NCI-H69 (cell line): ENCODE measurements at regions not wholly inside any gene's neighbourhood (a gene's known extent, or its start where the extent isn't known, plus 50 kb on each side); places are given as distances from the start of the nearest gene placed in this dataset.

Source experiments
- DNase-seq: peaks from one replicate; lab custom pipeline; 2025; lab: John Stamatoyannopoulos, UW

DNA sequence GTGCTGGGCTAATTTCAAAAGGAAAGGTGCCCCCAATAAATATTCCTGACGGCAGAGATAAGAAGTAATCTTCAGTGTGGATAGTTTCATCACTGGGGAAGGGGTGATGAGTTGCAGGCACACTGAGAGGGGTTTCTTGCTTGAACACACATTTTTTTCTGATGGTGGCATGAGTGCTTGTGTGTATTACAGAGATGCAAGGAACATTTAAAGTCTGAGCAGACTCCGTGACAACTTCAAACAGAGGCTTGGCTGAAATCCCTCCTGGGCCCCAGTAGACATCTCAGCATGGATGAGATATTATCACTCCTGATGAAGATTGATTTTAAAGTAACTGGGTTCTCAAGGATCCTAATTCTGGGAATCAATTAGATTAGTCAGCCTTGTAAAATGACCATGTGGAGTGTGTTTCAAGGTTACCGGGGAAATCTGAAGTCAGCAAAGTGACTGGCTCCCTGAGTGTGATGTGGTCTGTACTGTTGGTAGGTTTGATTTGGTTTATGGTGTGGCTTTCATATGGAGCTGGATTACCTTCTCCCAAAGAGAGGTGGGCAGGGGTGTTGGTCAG is 435.8 kb upstream of the EEF2KMT start:
- DNase-seq: no peak

DNA sequence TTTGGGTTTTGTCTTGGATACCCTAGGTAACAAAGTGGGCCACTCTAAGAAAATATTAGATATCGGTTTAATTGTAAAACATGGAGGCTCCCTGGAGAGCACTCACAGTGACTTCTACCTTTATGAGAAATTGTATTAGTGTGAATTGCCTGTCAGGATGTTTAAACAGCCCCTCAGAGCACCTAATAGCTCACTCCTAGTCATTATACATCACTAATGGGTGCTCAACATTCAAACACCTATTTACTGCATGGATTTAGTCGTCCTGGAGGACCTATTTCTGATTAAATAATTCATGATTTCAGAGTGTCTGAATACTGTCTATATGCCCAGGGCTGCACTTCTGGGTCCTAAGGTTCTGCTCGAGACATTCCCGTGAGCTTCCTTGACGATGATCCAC is 430.2 kb upstream of the EEF2KMT start:
- DNase-seq: no peak

DNA sequence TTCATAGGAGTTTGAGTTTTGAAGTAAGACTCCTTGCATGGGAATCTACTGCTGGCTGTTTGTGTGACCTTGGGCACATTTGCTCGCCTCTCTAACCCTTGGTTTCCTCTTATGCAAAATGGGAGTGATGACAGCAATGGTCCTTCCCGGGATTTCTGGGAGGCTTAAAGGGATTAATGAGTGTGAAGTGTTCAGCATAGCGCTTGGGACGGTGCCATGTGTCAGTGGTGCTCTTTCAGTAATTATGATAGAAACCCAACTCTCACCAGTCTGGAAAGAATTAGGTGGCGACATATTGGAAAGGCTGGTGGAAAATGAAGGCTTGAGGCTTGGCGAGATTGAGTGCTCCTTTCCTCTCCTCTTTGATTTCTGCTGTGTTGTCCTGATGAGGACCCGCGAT is 429.2 kb upstream of the EEF2KMT start:
- no peak for DNase-seq

DNA sequence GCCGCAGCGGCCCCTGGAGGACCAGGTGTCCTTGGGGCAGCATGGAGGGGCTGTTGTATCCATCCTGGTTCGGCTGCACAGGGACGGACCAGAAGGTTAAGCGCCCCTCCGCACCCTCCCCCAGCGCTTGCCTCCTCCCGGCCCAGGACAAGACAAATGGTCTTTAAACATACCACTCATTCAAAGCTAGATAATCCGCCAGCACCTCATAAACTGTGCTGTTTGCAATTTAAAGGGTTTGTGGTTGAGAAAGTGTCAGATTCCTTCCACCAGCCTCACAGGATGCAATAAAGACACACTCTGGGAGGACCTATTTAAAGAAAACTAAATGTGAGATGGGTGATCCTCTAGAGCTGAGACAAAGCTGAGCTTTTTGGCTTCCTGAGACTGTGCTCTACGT is 426.2 kb upstream of the EEF2KMT start:
- no peak for DNase-seq

DNA sequence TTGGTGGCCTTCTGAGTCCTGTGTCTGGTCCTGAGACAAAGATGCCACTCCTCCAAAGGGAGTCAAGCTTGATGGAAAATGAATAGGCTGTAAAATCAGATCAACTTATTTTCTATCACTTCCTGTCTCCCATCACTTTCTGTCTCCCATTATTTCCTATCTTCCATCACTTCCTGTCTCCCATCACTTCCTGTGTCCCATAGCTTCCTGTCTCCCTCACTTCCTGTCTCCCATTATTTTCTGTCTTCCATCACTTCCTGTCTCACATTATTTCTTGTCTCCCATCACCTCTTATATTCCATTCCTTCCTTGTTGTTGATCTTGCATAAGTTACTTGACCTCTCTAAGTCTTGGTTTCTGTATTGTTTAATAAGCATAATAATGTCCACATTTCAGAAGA is 418.5 kb upstream of the EEF2KMT start:
- DNase-seq: no peak

DNA sequence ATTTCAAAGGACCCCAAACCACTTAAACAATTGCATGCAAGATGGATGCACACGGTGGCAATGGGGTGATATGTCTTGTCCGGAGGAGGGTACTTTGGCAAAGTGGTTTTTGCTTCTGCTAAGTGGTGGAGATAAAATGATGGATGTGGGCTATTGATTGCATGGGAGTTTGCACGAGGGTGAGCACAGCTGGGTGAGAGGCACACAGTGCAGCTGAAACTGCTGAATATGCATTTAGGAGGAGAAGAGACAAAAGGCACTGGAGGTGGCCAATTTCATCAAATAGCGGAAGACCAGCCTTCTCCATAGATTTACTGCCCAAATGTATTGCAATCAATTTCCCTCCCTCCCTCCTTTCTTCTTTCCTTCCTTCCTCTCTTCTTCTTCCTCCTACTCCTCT is 414.4 kb upstream of the EEF2KMT start:
- no peak for DNase-seq

DNA sequence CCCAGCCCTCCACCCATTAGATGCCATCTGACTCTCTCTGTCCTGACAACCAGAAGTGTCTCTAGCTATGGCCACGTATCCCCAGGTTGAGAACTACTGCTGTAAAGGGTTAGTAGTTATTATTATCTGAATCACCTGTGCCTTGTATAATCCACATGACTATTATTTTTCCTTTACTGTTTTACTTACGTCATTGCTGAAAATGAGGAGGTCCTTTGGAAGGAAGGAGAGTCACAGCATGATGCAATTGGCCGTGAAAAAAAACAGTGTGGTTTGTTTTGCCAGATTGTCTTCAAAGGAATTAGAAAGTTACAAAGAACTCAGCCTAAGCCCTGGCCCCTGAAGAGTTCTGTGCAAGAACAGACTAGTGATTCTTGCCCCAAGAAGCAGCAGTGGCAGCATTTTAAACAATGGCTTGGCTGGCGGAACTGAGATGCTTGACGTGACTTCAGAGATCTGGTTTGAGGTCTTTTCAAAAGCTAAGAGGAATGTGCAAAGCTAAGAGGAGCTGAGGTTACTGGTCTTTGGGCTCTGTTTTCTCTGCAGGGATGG is 413.3 kb upstream of the EEF2KMT start:
- no peak for DNase-seq

DNA sequence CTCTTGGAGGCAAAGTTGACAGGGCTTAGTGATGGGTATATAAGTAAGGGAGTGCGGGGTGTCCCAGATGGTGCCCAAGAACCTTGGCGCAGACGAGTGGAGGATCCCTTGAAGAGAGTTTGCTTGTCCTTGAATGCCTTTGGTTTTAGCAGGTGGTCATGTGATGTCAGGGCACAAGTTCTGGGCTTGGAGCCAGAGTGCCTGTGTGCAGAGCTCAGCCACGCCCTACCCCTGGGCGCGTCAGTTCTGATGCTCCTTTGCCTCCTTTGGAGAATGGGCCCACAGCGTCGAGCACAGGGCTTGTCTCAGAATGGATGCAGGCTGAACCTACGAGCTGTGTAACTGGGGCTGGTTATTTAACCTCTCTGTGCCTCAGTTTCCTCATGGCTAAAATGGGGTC is 412.2 kb upstream of the EEF2KMT start:
- peak; percentile 15 for DNase-seq

DNA sequence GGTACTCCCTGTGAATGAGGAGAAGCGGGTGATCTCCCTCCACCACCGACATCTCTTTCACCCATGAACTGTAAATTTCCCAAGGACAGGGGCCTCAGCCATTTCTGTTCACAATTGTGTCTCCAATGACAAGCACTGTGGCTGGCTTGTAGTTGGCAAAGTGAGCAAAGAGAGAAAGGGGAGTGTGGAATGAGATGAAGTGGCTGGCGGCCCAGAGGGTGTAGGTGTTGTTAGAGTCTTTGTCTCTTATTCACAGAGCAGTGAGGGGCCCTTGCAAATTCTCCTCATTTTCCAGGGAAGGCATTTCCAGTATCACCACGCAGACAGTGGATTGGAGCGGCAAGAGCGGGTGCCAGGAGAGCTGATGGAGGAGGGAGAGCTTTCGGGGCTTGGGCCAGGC is 411.7 kb upstream of the EEF2KMT start:
- no peak for DNase-seq

DNA sequence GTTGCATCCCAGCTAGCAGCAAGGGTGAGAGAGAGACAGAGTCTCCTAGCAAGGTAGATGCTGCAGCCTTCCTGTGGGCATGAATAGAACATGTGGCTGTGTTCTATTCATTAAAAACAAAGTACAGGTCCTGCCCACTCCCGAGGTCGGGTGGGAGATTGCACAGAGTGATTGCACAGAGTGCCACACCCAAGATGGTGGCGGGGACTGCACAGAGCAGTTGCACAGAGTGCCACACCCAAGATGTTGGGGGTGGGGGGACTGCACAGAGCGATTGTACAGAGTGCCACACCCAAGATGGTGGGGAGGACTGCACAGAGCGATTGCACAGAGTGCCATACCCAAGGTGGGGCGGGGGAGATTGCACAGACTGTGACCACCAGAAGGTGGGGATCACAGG is 410.8 kb upstream of the EEF2KMT start:
- DNase-seq: no peak

DNA sequence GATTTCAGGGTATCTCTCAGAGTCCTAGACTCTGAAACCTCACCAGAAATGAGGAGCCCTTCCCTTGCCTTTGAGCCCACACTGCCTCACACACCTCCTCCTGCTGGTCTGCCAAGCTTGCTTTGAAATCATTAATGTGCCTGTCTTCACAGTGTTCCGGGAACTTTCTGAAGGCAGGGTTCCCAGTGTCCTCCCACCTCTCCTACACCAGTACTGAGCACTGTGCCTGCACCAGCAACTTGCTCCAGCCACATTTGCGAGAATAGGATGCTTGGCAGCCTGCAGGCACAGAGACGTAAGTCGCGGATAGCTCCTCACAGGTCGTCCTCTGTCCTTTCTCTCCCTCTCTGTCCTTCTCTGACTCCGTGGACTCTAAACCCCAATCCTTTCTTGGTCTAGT is 408.4 kb upstream of the EEF2KMT start:
- DNase-seq: no peak

DNA sequence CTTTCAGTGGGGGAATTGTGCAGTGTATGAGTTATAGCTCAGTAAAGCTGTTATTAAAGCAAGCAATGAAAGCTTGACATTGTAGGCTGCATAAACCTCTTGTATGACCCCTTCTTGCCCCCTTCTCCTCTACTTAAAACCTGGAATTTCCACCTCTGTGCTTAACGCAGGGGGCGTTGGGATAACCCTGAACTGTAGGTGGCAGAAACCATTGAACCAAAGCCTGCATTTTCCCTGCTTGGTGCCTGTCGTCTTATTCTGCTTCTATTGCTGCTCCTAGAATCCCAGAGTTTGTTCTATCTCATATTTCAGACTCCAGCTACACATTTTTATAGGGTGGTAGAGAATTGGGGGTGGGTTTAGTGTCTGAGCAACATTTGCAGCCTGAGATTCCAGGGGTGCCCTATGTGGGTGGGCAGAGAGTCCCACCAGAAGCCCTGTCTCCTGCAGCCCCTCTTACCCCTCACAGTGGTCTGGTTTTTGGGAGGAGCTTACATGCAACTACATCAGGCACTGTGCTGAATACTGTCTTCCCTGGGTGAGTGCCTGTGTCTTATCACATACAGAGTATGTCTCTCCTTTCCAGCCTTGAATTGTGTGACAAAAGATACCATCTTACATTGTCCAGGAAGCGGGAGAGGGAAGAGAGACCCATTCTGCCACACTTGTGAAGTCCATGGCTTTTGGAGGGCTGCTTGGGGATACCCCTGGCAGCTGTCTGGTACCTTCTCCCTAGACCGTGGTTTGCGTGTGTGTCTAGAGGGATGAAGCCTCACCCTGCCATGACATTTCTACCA is 407.7 kb upstream of the EEF2KMT start:
- DNase-seq: no peak

DNA sequence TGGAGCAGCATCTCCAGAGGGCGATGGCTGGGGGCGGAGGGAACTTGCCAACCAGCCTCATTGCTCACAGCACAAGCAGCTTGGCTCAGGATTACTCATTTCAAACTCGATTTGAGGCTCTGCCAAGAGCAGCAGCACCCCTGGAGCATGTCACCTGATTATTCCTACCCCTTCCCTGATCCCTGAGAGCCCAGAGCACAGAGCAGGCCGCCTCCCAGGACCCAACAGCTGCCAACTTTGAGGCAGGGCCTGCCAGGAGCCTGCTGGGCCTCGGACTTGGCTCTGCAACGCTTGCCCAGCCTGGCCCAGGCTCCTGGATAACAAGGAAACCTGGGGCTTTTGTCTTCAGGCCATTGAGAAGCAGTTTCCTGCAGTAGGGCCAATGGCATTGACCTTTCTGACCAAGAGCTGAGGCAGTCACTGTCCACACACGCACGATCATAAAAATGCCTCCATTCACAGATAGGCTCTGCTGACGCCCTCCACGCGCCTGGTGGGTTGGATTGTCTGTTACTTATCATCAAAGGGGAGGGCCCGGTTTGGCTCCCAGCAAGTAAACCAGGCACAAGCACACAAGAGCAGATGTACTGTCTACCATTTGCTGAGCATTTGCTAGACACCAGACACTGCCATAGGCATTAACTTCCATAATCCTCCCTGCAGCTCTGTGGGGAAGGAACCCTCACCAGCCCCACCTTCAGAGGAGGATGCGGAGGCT is 406.6 kb upstream of the EEF2KMT start:
- DNase-seq: no peak

DNA sequence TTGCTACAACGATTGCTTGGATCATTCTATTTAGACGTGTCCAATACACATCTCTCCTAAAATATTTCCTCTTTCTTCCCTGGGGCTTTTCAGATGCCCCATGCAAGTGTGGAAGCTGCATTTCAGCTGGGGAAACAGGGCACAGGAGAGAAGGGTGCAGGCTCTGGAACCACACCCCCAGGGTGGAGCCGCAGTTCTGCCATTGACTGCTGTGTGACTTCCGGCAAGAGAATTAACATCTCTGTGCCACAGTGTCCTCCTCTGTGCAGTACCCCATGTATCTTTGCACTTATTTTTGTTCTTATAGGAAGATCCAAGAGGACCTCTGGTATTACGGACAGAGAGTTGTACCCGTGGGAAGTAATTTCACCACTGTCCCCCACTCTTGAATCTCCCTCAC is 405.3 kb upstream of the EEF2KMT start:
- no peak for DNase-seq

DNA sequence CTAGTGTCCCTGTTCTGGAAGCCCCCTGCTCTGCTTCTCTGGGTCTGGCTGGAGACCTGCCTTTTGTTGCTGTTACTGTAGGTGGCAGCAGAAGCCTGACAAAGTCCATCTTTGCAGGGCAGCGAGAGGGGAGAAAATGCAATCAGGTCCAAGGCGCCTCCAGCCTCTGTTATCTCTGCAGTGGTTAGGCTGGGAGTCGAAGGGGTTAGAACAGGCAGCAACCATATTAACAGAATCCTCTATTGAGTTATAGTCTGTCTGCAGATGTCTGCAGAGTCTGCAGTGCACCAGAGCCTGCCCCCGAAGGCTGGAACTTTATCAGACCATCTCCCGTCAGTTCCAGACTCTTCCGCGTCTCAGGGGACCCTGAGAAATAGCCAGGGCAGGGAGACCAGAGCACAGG is 404.9 kb upstream of the EEF2KMT start:
- DNase-seq: peak; percentile 10

DNA sequence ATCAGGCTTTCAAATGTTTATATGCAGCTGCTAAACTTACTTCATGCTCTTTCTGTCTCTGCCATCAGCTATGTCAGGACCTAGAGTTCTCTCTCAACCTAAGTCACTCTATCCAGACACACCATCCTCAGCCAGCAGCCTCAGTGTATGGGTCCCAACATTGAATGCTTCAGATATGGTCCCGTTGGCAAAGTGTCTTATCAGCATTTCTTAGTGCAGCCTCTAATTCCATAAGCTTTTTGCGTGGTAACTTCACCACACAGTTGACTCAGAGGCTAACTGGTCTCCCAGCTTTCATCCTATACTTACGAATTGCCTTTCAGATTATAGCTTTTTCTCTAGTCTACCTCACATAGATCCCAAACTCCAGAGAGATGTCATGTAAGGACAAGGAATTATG is 402.9 kb upstream of the EEF2KMT start:
- DNase-seq: no peak

DNA sequence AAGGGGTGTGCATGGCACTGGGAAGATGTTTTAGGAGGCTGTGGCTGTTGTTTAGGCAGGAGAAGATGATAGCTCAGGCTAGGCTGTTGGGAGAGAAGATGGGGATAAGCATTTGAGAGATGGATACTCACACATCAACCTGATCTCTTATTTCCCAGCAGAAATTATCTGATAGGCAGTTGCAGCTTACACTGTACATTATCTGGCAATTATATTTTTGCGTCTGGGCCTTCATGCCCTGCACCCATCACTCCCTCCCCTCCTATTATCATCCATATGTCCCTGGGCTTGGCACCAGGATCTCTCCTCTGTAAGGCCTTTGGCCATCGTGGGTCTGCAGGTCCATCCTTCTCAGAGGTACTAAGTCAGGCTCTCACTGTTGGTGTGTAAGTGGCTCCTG is 401.0 kb upstream of the EEF2KMT start:
- DNase-seq: no peak

DNA sequence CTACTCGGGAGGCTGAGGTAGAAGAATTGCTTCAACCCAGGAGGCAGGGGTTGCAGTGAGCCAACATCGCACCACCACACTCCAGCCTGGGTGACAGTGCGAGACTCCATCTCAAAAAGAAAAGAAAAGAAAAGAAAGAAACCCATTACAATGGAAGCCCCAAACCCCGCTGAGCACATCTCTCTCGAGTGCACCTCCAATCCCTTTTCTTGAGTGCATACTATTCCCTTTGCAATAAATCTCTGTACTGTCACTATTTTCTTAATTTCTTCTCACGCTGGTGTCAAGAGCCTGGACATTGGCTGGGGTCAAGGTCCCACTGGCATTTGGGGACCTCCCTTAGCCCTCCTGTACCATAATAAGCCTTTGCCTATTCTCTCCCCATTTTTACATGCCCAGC is 398.4 kb upstream of the EEF2KMT start:
- DNase-seq: no peak

DNA sequence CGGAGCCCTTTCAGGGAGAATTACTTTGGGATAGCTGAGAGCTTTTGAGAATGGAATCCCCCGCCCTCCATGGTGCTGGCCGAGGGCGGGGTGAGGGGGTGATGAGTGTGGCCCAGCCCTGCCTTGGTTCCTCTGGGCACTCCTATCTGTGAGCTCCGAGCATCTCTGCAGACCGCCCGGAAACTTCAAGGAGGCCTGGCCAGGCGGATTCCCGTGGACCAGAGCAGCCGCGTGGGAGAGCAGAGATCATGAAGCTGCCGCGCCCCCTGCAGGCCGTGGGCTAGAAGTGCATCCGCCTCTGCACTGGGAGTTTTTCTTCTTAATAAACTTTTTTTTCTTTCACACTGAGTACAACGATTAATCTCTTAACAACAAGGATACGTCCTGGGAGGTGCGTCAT is 392.9 kb upstream of the EEF2KMT start:
- DNase-seq: peak; percentile 44

DNA sequence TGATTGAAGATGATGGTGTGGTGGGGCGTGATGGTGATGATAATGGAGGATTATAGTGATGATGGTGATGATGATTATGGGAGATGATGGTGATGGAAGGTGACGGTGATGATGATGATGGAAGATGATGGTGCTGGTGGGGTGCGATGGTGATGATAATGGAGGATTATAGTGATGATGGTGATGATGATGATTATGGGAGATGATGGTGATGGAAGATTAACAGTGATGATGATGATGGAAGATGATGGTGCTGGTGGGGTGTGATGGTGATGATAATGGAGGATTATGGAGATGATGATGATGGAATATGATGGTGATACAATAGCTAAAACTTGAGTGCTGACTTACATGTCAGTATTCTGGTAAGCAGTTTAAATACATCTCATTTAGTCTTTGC is 391.0 kb upstream of the EEF2KMT start:
- DNase-seq: no peak

DNA sequence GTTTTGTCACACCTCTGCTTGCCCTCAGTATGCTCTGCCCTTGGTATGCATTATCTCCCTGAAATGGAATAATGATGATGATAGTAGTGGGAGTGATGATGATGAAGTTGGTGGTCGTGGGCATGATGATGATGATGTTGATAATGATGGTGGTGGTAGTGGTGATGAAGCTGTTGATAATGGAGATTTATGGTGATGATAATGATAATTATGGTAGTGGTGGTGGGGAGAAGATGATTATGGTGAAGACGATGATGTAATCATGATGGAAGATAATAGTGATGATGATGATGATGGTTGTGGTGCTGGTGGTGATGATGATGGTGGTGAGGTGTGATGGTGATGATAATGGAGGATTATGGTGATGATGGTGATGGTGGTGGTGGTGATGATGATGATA is 390.1 kb upstream of the EEF2KMT start:
- no peak for DNase-seq

DNA sequence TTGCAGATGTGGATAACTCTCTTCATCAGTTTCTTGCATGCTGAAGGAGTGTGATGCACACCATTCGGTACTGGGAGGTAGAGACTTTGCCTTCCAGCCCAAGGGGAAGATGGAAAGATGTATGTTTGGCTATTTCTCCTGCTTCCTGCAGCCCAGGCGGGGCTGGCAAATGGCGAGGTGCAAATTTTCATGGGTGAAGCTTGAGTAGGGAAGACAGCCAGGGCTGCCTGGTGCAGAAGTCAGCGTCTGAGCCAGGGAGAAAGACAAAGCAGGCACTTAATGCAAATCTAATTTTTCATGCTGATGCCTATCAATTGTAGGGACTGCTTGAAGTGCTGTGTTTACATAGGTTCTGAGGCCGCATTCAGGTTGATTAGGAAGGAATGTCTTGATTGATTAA is 384.7 kb upstream of the EEF2KMT start:
- no peak for DNase-seq
